ENCODE measurements at regions not wholly inside any gene's neighbourhood (a gene's known extent, or its start where the extent isn't known, plus 50 kb on each side); places are given as distances from the start of the nearest gene placed in this dataset.

GRCh38 chr5:17432569-17432968 lies 65.5 kb upstream of the TAF11L2 start:
- TF ChIP-seq CTCF (conservative IDR thresholded peaks at IDR 0.05; ENCODE audit: low read depth, low read length) (no peak), EZH2 (IDR thresholded peaks at IDR 0.05; ENCODE audit: borderline replicate concordance, low read depth, low read length, poor library complexity, severe bottlenecking) (no peak)
